ENCODE measurements at regions not wholly inside any gene's neighbourhood (a gene's known extent, or its start where the extent isn't known, plus 50 kb on each side); places are given as distances from the start of the nearest gene placed in this dataset.

GRCh38 chr13:72004246-72004645, 137.2 kb upstream of the DACH1 start:
- DNase-seq (ENCODE audit: low read depth in 3 of 3): no peak

- no peak for DNase-seq (ENCODE audit: low read depth in 3 of 3)
Observed at GRCh38 chr13:71998223-71998622, 131.2 kb upstream of the DACH1 start.

GRCh38 chr13:71979616-71980015, 112.6 kb upstream of the DACH1 start:
- DNase-seq (ENCODE audit: low read depth in 3 of 3): no peak

DNA sequence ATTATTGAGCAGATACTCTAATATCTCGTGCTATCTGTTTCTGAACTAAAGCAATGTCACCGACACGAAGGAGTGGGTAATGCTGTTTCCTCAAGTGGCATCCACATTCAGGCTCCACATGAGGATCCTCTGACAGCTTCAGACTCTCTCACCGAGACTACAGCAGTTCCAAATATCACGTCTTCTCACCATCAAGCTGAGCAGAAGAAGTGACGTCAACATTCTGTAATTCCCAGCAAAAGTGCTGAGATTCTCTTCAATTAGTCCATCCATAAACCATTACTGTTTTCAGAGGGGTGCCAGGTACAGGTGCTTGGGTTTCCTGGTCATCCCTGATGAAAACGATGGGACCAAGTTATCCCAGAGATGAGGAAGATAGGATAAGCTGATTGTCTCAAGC, 110.0 kb upstream of the DACH1 start:
- no peak for DNase-seq (ENCODE audit: low read depth in 3 of 3)

DNA sequence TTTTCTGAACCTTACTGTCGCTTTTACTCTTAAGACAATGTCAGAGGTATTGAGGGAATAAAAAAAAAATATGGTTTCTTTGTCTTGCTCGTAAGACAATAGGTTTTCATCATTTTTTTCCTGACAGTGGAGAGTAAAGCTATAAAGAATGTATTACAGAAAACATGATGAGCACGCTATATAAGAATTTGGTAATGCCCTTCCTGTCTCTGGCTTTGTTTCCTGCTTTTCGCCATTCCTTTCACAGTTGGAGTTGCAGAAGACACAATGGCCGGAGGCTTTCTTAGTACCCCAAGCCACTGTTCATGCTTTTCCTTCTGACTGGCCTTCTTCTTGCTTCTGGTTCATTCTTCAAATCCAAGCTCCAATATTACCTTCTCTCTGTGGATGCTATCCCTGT, 101.0 kb upstream of the DACH1 start:
- DNase-seq (ENCODE audit: low read depth in 3 of 3): no peak

DNA sequence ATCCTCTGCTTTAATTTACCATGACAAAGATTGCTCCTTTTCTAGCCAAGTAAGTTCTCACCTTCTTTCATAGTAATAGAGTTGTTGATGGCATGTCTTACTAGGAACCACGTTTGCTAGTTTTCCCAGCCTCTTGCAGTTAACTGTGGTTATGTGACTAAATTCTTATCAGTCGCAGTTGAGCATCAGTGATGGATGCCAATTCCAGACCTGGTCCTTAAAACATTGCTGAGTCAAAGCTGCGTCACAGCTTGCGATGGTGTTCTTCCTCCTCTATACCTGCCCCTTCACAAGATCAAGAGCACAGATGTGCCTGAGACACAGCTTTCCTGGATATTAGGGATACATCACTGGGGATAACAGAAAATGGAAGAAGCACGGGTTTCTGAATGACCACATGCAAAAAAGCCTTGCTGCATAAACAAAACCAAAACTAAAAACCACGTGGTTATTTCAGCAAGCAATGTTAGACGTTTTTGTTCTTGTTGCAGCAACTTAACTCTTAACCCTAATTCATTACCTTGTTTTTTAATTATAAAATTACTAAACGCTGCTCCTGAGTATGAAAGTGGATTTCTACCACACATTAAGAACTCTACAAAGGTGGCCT, 97.6 kb upstream of the DACH1 start:
- no peak for DNase-seq (ENCODE audit: low read depth in 3 of 3)

- DNase-seq (ENCODE audit: low read depth in 3 of 3): no peak
Observed at GRCh38 chr13:71962735-71963134, 95.7 kb upstream of the DACH1 start.

- no peak for DNase-seq (ENCODE audit: low read depth in 3 of 3)
Observed at GRCh38 chr13:71962126-71962525, 95.1 kb upstream of the DACH1 start.

DNA sequence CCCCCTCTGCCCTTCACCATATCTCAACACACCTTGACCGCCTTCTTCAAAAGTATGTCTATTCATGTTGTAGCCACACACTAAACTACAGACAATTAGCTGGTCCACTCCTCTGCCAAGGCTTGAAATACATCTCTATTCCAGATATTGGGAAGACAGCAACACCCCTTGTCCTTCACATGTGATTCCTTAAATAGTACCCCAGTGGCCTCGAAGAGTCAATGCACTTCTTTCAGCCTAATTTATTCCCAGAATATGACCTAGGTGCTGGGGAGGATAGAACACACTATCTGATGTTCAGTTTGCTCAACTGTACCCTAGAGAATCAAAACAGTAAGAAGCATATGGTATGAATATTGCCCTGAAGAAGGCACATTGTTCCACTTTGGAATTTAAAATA, 82.4 kb upstream of the DACH1 start:
- no peak for DNase-seq (ENCODE audit: low read depth in 3 of 3)

GRCh38 chr13:71939186-71939585, 72.2 kb upstream of the DACH1 start:
- DNase-seq (ENCODE audit: low read depth in 3 of 3): no peak

DNA sequence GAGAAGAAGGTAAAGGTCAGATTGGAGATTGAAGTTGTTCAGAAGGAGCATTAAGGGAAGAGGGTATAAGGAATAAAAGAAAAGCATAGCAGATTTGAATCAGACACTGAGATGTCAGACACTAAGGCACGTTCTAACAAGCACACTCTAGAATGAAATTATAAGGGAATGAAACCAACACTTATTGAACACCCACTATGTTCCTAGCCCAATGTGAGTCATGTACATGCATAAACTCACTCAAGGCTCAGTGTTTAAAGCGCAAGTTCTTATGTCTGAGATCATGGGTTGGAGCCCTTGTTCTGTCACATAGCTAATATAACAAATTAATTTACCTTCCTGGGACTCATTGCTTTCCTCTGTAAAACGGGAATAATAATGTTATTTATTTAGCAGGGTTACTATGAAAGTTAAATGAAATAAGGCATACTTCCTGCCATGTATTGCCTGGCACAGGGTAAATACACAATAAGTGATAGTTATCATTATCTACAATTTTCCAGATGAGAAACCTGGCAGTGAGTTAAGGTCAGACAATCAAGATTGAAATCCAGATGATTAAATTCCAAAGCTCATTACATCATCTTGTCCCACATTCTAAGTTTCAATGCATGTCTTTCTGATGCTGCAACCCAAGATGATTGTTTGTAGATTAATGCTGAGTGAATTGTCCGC, 68.3 kb upstream of the DACH1 start:
- DNase-seq (ENCODE audit: low read depth in 3 of 3): no peak

DNA sequence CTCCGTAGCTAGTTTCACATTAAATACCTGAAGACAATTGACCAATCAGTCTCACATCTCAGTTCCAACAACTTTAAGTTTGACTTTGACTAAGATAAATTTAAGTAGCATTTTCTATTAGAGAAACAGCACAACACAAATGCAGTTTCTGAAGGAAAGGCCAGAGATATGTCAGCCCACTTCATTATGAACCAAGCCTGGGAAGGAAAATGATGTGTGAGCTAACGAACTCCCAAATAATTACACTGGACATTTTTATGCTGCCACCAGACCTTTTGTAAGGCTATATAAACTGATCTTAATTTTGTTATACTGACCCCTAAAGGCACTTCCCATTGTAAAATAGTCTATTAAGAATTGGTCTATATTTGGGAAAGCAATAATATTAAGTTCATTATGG, 57.9 kb upstream of the DACH1 start:
- no peak for DNase-seq (ENCODE audit: low read depth in 3 of 3)

GRCh38 chr13:71922194-71922593, 55.2 kb upstream of the DACH1 start:
- DNase-seq (ENCODE audit: low read depth in 3 of 3): no peak

Data from stimulated activated CD4-positive, alpha-beta T cell treated with anti-CD3 and anti-CD28 coated beads, TNF-alpha, amount 100 ng/mL, for 4 hours (primary cell).